ENCODE measurements at regions not wholly inside any gene's neighbourhood (a gene's known extent, or its start where the extent isn't known, plus 50 kb on each side); places are given as distances from the start of the nearest gene placed in this dataset.

GRCh38 chr20:60255866-60256265 is 297.6 kb downstream of the CDH26 start:
- intact Hi-C loops (cut with DNase I, micrococcal nuclease), result no loop called here
- DNase-seq, result no peak
- Histone ChIP-seq H3K9me3 (no peaks in the 10 kb centered on the region), H3K4me3 (no peak overlapping the region), H3K36me3 (ENCODE audit: low read depth) (no peaks in the 10 kb centered on the region), H3K4me1 (ENCODE audit: low read depth) (no peaks in the 10 kb centered on the region)
- ATAC-seq, result no peak
- TF ChIP-seq, protein P1, sequence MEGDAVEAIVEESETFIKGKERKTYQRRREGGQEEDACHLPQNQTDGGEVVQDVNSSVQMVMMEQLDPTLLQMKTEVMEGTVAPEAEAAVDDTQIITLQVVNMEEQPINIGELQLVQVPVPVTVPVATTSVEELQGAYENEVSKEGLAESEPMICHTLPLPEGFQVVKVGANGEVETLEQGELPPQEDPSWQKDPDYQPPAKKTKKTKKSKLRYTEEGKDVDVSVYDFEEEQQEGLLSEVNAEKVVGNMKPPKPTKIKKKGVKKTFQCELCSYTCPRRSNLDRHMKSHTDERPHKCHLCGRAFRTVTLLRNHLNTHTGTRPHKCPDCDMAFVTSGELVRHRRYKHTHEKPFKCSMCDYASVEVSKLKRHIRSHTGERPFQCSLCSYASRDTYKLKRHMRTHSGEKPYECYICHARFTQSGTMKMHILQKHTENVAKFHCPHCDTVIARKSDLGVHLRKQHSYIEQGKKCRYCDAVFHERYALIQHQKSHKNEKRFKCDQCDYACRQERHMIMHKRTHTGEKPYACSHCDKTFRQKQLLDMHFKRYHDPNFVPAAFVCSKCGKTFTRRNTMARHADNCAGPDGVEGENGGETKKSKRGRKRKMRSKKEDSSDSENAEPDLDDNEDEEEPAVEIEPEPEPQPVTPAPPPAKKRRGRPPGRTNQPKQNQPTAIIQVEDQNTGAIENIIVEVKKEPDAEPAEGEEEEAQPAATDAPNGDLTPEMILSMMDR (IDR thresholded peaks at IDR 0.05), result no peak

- H3K9me3 ChIP-seq, result no peaks in the 10 kb centered on the region
- H3K36me3 ChIP-seq (ENCODE audit: low read depth), result no peaks in the 10 kb centered on the region
- TF ChIP-seq, protein P1 (IDR thresholded peaks at IDR 0.05), result no peak
- ATAC-seq (no peak), DNase-seq (no peak)
- no peaks in the 10 kb centered on the region for H3K4me1 ChIP-seq (ENCODE audit: low read depth)
- no peak overlapping the region for H3K4me3 ChIP-seq
- intact Hi-C loops (cut with DNase I, micrococcal nuclease), result no loop called here
Measured at GRCh38 chr20:60256811-60257210, 298.6 kb downstream of the CDH26 start.

- no peak overlapping the region for H3K4me3 ChIP-seq
- intact Hi-C loops (cut with DNase I, micrococcal nuclease), result no loop called here
- DNase-seq (no peak), ATAC-seq (no peak)
- no peaks in the 10 kb centered on the region for H3K9me3 ChIP-seq
- H3K36me3 ChIP-seq (ENCODE audit: low read depth), result no peaks in the 10 kb centered on the region
- H3K4me1 ChIP-seq (ENCODE audit: low read depth), result no peaks in the 10 kb centered on the region
- TF ChIP-seq, protein P1 (IDR thresholded peaks at IDR 0.05), result no peak
Measured at GRCh38 chr20:60257671-60258070, 299.4 kb downstream of the CDH26 start.

- no peaks in the 10 kb centered on the region for H3K9me3 ChIP-seq
- H3K4me1 ChIP-seq (ENCODE audit: low read depth), result no peaks in the 10 kb centered on the region
- no peaks in the 10 kb centered on the region for H3K36me3 ChIP-seq (ENCODE audit: low read depth)
- ATAC-seq (no peak), DNase-seq (no peak)
- TF ChIP-seq, protein P1 (IDR thresholded peaks at IDR 0.05), result no peak
- H3K4me3 ChIP-seq, result no peak overlapping the region
- intact Hi-C loops (cut with DNase I, micrococcal nuclease), result no loop called here
Measured at GRCh38 chr20:60258255-60258863, 300.1 kb downstream of the CDH26 start.

- Histone ChIP-seq H3K9me3 (no peaks in the 10 kb centered on the region), H3K4me1 (ENCODE audit: low read depth) (no peaks in the 10 kb centered on the region), H3K36me3 (ENCODE audit: low read depth) (no peaks in the 10 kb centered on the region), H3K4me3 (no peak overlapping the region)
- DNase-seq (no peak), ATAC-seq (no peak)
- intact Hi-C loops (cut with DNase I, micrococcal nuclease), result no loop called here
- TF ChIP-seq, protein P1 (IDR thresholded peaks at IDR 0.05), result no peak
Measured at GRCh38 chr20:60261333-60261732, 303.1 kb downstream of the CDH26 start.
